SK-N-SH treated with all-trans-retinoic acid at 6 μM for 48 hours (cell line): ENCODE measurements at regions not wholly inside any gene's neighbourhood (a gene's known extent, or its start where the extent isn't known, plus 50 kb on each side); places are given as distances from the start of the nearest gene placed in this dataset.

Experiments used
- ATAC-seq: fragments of 200-7000 bp; cut with Tn5 transposase; 3 replicates; pipeline ENCODE4 v1.9.1; 2020; ENCODE audit warnings: mild to moderate bottlenecking, moderate library complexity
- ARNTL ChIP-seq: fragments of 450-650 bp; formaldehyde crosslinking; IDR thresholded peaks from 2 replicates; pipeline ENCODE4 v1.5.0; 2020; ENCODE audit warnings: low read depth, mild to moderate bottlenecking, moderate library complexity, borderline replicate concordance
- BACH2 ChIP-seq: fragments of 250-450 bp; sonication (Bioruptor Pico); IDR thresholded peaks from 2 replicates; pipeline ENCODE4 v1.9.0; 2021; ENCODE audit warnings: mild to moderate bottlenecking, borderline replicate concordance
- CSDC2 ChIP-seq: fragments of 250-450 bp; sonication (Bioruptor Pico); IDR thresholded peaks from 2 replicates; pipeline ENCODE4 v1.5.0; 2020; ENCODE audit warnings: mild to moderate bottlenecking, moderate library complexity
- CSRNP3 ChIP-seq: fragments of 250-450 bp; sonication (Bioruptor Pico); IDR thresholded peaks from 2 replicates; pipeline ENCODE4 v1.5.1; 2021; ENCODE audit warnings: mild to moderate bottlenecking, moderate library complexity
- ESRRG ChIP-seq: fragments of 250-450 bp; sonication (Bioruptor Pico); IDR thresholded peaks from 2 replicates; pipeline ENCODE4 v1.6.1; 2021; ENCODE audit warnings: mild to moderate bottlenecking
- ISL1 ChIP-seq: fragments of 250-450 bp; sonication (Bioruptor Pico); IDR thresholded peaks from 2 replicates; pipeline ENCODE4 v2.1.2; 2022; ENCODE audit warnings: mild to moderate bottlenecking, moderate library complexity
- PPARA ChIP-seq: fragments of 250-450 bp; sonication (Bioruptor Pico); IDR thresholded peaks from 2 replicates; pipeline ENCODE4 v1.5.0; 2020; ENCODE audit warnings: mild to moderate bottlenecking, borderline replicate concordance
- RARB ChIP-seq: fragments of 250-450 bp; sonication (Bioruptor Pico); IDR thresholded peaks from 2 replicates; pipeline ENCODE4 v1.8.0; 2021; ENCODE audit warnings: mild to moderate bottlenecking, moderate library complexity
- SNAI2 ChIP-seq: fragments of 250-450 bp; sonication (Bioruptor Pico); IDR thresholded peaks from 2 replicates; pipeline ENCODE4 v1.5.0; 2020; ENCODE audit warnings: mild to moderate bottlenecking, moderate library complexity
- TCF4 ChIP-seq: fragments of 250-450 bp; sonication (Bioruptor Pico); IDR thresholded peaks from 2 replicates; pipeline ENCODE4 v1.8.0; 2021; ENCODE audit warnings: mild to moderate bottlenecking, moderate library complexity, borderline replicate concordance
- TOX ChIP-seq: fragments of 250-450 bp; sonication (Bioruptor Pico); IDR thresholded peaks from 2 replicates; pipeline ENCODE4 v1.8.0; 2021; ENCODE audit warnings: mild to moderate bottlenecking, moderate library complexity, borderline replicate concordance
- ZC3H10 ChIP-seq: fragments of 250-450 bp; sonication (Bioruptor Pico); IDR thresholded peaks from 2 replicates; pipeline ENCODE4 v1.5.1; 2021; ENCODE audit warnings: mild to moderate bottlenecking, moderate library complexity
- ZFP3 ChIP-seq: fragments of 250-450 bp; sonication (Bioruptor Pico); IDR thresholded peaks from 2 replicates; pipeline ENCODE4 v1.5.0; 2020; ENCODE audit warnings: mild to moderate bottlenecking, moderate library complexity
- ZNF565 ChIP-seq: fragments of 450-650 bp; formaldehyde crosslinking; conservative IDR thresholded peaks from 2 replicates; pipeline ENCODE4 v1.5.0; 2020; ENCODE audit warnings: low read depth, mild to moderate bottlenecking, moderate library complexity
- ZNF70 ChIP-seq: fragments of 450-650 bp; formaldehyde crosslinking; IDR thresholded peaks from 2 replicates; pipeline ENCODE4 v1.5.0; 2020; ENCODE audit warnings: mild to moderate bottlenecking, moderate library complexity
- ZNF8 ChIP-seq: fragments of 450-650 bp; formaldehyde crosslinking; IDR thresholded peaks from 2 replicates; pipeline ENCODE4 v1.5.0; 2020; ENCODE audit warnings: mild to moderate bottlenecking, moderate library complexity
- TF ChIP-seq, protein P1 (sequence below): fragments of 250-450 bp; sonication (Bioruptor Pico); IDR thresholded peaks from 2 replicates; pipeline ENCODE4 v1.8.0; 2021; ENCODE audit warnings: low read depth, mild to moderate bottlenecking, moderate library complexity, borderline replicate concordance
- TF ChIP-seq, protein P2 (sequence below): fragments of 250-450 bp; sonication (Bioruptor Pico); IDR thresholded peaks from 2 replicates; pipeline ENCODE4 v1.8.0; 2020; ENCODE audit warnings: mild to moderate bottlenecking, moderate library complexity, borderline replicate concordance
- TF ChIP-seq, protein P3 (sequence below): fragments of 250-450 bp; sonication (Bioruptor Pico); IDR thresholded peaks from 2 replicates; pipeline ENCODE4 v1.5.1; 2020; ENCODE audit warnings: low read depth, mild to moderate bottlenecking, moderate library complexity
- TF ChIP-seq, protein P4 (sequence below): fragments of 250-450 bp; sonication (Bioruptor Pico); IDR thresholded peaks from 2 replicates; pipeline ENCODE4 v1.5.0; 2020; ENCODE audit warnings: mild to moderate bottlenecking, moderate library complexity

DNA sequence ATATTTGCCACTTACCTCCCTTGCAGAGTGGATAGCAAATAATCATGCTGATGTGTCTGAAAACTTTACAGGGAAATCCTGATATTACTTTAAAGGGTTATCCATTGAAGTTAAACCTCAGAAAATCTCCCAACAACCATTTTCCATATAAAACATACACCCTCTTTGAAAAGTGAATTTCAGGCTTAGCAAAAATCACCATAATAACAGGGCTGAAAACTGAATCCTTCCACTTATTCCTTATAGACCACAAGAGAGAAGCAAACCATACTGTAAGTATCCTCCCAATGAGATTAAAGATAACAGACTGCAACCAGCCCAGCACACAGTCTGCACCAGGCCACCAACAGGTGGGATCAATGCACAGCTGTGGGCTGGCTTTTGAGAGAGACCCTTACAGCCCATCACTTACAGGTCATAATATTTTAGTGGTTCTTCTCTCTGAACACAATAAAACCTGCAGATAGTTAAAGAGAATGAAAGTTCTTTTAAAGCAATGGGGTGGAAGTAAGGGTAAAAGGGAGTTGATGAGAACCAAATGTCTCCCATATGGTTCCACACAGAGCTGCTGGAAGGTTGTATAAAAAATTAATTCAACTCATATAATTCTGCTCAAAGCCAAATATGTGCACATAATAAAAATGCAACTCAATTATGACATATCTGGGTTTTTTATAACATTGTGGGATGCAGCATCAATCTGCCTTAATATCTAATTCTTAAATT lies 376.2 kb upstream of the GRAMD2B start (continued):
- TF ChIP-seq, protein P1, sequence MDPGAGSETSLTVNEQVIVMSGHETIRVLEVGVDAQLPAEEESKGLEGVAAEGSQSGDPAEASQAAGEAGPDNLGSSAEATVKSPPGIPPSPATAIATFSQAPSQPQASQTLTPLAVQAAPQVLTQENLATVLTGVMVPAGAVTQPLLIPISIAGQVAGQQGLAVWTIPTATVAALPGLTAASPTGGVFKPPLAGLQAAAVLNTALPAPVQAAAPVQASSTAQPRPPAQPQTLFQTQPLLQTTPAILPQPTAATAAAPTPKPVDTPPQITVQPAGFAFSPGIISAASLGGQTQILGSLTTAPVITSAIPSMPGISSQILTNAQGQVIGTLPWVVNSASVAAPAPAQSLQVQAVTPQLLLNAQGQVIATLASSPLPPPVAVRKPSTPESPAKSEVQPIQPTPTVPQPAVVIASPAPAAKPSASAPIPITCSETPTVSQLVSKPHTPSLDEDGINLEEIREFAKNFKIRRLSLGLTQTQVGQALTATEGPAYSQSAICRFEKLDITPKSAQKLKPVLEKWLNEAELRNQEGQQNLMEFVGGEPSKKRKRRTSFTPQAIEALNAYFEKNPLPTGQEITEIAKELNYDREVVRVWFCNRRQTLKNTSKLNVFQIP (CRISPR knock-in tag), result no peak
- TF ChIP-seq ZC3H10 (CRISPR knock-in tag), result no peak
- TF ChIP-seq RARB (CRISPR knock-in tag), result no peak
- no peak for TF ChIP-seq ZNF8 (CRISPR knock-in tag)
- TF ChIP-seq ZNF565 (CRISPR knock-in tag), result no peak
- no peak for TF ChIP-seq TCF4 (CRISPR knock-in tag)
- TF ChIP-seq ZFP3 (CRISPR knock-in tag), result no peak

GRCh38 chr5:126052120-126052519 lies 371.1 kb upstream of the GRAMD2B start:
- TF ChIP-seq CSDC2 (CRISPR knock-in tag) (no peak), ZNF8 (CRISPR knock-in tag) (no peak), PPARA (CRISPR knock-in tag) (no peak), TOX (CRISPR knock-in tag) (no peak), ZNF70 (no peak), ZC3H10 (CRISPR knock-in tag) (no peak), ESRRG (CRISPR knock-in tag) (no peak), BACH2 (CRISPR knock-in tag) (no peak), RARB (CRISPR knock-in tag) (no peak), CSRNP3 (CRISPR knock-in tag) (no peak), ISL1 (CRISPR knock-in tag) (no peak), ARNTL (CRISPR knock-in tag) (no peak)
- TF ChIP-seq, protein P2, sequence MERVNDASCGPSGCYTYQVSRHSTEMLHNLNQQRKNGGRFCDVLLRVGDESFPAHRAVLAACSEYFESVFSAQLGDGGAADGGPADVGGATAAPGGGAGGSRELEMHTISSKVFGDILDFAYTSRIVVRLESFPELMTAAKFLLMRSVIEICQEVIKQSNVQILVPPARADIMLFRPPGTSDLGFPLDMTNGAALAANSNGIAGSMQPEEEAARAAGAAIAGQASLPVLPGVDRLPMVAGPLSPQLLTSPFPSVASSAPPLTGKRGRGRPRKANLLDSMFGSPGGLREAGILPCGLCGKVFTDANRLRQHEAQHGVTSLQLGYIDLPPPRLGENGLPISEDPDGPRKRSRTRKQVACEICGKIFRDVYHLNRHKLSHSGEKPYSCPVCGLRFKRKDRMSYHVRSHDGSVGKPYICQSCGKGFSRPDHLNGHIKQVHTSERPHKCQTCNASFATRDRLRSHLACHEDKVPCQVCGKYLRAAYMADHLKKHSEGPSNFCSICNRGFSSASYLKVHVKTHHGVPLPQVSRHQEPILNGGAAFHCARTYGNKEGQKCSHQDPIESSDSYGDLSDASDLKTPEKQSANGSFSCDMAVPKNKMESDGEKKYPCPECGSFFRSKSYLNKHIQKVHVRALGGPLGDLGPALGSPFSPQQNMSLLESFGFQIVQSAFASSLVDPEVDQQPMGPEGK (CRISPR knock-in tag), result no peak
- TF ChIP-seq, all 23 proteins: peak for 0
- ATAC-seq, result no peak

- TF ChIP-seq TOX (CRISPR knock-in tag) (no peak), CSDC2 (CRISPR knock-in tag) (no peak), ISL1 (CRISPR knock-in tag) (no peak), BACH2 (CRISPR knock-in tag) (no peak), SNAI2 (CRISPR knock-in tag) (no peak), ZNF8 (CRISPR knock-in tag) (no peak), ARNTL (CRISPR knock-in tag) (no peak)
- TF ChIP-seq, protein P2 (CRISPR knock-in tag), result no peak
- TF ChIP-seq, protein P3, sequence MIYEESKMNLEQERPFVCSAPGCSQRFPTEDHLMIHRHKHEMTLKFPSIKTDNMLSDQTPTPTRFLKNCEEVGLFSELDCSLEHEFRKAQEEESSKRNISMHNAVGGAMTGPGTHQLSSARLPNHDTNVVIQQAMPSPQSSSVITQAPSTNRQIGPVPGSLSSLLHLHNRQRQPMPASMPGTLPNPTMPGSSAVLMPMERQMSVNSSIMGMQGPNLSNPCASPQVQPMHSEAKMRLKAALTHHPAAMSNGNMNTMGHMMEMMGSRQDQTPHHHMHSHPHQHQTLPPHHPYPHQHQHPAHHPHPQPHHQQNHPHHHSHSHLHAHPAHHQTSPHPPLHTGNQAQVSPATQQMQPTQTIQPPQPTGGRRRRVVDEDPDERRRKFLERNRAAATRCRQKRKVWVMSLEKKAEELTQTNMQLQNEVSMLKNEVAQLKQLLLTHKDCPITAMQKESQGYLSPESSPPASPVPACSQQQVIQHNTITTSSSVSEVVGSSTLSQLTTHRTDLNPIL (CRISPR knock-in tag), result no peak
- TF ChIP-seq, protein P4, sequence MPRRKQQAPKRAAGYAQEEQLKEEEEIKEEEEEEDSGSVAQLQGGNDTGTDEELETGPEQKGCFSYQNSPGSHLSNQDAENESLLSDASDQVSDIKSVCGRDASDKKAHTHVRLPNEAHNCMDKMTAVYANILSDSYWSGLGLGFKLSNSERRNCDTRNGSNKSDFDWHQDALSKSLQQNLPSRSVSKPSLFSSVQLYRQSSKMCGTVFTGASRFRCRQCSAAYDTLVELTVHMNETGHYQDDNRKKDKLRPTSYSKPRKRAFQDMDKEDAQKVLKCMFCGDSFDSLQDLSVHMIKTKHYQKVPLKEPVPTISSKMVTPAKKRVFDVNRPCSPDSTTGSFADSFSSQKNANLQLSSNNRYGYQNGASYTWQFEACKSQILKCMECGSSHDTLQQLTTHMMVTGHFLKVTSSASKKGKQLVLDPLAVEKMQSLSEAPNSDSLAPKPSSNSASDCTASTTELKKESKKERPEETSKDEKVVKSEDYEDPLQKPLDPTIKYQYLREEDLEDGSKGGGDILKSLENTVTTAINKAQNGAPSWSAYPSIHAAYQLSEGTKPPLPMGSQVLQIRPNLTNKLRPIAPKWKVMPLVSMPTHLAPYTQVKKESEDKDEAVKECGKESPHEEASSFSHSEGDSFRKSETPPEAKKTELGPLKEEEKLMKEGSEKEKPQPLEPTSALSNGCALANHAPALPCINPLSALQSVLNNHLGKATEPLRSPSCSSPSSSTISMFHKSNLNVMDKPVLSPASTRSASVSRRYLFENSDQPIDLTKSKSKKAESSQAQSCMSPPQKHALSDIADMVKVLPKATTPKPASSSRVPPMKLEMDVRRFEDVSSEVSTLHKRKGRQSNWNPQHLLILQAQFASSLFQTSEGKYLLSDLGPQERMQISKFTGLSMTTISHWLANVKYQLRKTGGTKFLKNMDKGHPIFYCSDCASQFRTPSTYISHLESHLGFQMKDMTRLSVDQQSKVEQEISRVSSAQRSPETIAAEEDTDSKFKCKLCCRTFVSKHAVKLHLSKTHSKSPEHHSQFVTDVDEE (CRISPR knock-in tag), result no peak
- ATAC-seq, result no peak
Measured at GRCh38 chr5:126052791-126053190, 370.4 kb upstream of the GRAMD2B start.
